T47D (cell line): ENCODE measurements at regions not wholly inside any gene's neighbourhood (a gene's known extent, or its start where the extent isn't known, plus 50 kb on each side); places are given as distances from the start of the nearest gene placed in this dataset.
"Not testable (repeated sequence)": the region's sequence is repeated elsewhere in the genome, so short reads cannot be mapped to it uniquely, and the experiment has no call there.

Experiments used
- DNase-seq, 2 experiments: peaks; one replicate each; pipeline versions ENCODE4 v3.0.0 to v3.0.0-alpha.2; 2011 to 2012; ENCODE audit warnings: low read depth in 1 of 2, low spot score in 1 of 2
- JUND ChIP-seq: IDR thresholded peaks from 2 replicates; pipeline ENCODE4 v1.6.1; 2012; ENCODE audit warnings: low read depth
- in situ Hi-C: cut with HindIII; loops from 2 replicates; pipeline ENCODE4 v1.10.0; 2016; ENCODE audit warnings: low sequenced_read_pairs, low pct_unique_long_range_greater_than_20kb

DNA sequence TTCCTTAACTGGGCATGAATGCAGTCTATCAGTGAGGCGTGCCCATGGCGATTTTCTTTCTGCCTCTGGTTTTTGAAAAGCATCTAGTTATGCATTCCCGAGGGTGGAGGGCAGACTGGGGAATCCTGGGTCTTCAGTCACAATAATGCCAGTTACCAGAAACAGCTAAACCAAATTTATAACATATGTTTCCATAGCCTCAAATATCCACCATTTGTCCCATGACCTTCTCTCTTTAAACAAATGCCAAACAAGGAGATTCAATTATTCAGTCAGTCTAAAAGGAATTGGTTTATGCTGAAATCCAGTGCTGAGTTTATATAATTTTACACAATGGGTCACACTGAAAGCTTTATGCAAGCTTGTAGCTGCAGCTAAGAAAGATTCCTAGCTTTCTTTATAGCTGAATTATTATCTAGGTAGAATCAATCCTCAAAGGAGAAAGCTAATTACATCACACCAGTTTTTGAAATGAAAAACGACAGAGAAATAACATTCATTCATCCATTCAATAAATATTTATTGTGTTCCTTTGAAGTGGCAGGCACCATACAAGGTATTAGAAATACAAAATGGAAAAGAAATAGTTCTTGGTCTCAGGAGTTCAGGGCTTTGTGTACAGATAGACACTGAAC is 131.3 kb upstream of the RAP1B start:
- TF ChIP-seq JUND = no peak
- in situ Hi-C loops = no loop called here
- no peak for DNase-seq

DNA sequence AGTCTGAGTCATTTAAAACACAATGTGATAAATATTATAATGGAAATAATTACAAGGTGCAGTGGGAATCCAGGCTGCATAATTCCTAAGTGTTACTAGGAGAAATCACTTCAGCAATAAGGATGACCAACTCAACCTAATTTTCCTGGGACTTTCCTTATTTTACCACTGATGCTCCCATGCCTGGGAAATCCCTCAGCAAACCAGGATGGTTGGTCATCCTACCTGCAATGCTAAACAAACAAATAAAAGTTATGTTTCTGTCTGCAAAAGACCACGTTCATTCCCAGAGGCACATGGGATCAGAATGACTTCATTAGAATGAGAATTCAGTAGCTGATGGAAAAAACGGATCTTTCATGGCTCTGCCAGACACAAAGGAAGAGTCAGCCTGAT is 130.8 kb upstream of the RAP1B start:
- no peak for DNase-seq
- no peak for TF ChIP-seq JUND
- in situ Hi-C loops = no loop called here

DNA sequence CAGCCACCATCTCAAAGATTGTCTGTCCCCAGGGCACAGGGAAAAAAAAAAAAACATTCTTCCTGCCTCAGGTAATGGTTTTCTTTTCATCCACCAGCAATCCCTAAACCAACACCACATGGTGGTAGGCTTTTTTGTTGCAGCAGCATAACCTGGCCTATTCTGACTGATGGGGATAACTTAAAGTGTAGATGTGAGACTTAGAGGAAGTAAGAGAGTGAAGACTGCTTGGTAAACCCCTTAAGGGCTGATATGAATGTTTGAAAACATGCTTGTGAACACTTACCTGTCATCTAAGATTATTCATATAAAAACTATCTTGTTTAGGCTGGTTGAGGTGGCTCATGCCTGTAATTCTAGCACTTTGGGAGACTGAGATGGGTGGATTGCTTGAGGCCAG is 130.2 kb upstream of the RAP1B start:
- in situ Hi-C loops = no loop called here
- TF ChIP-seq JUND = no peak
- no peak for DNase-seq

DNA sequence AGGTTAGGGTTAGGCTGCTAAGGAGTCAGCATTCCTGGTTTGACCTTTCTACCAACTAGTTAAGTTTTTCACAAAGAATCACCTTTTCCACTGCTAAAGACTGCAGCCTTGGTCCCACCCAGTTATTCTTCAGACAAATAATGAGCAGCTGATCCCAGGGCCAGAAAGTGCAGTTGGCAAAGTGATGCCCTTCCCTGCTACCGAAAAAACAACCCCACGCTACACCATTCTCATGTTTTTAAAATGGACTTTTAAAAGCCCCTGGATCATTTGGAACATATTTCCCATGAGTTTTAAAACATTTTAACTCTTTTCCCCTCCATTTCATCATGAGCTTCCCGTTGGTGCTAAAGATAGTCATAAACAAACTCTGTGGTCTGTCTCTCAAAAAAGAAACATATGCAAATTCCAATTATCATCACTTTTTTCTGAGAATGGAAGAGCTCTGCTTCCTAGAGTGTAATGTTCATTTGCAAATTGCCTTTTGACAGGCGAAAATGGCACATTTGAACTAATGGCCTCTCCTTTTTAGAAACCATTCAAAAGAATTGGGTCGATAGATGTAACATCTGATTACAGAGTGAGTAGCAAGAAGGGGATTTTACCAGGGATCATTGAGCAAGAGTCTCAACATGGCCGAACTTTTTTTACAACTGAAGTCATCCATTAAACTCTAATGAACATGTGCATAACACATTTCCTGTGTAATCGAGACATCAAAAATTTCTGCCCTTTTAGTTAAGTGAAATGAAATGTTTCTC is 129.3 kb upstream of the RAP1B start:
- DNase-seq = no peak
- no peak for TF ChIP-seq JUND
- in situ Hi-C loops = no loop called here

GRCh38 chr12:68482014-68482413 is 128.7 kb upstream of the RAP1B start:
- TF ChIP-seq JUND = no peak
- in situ Hi-C loops = no loop called here
- no peak for DNase-seq

DNA sequence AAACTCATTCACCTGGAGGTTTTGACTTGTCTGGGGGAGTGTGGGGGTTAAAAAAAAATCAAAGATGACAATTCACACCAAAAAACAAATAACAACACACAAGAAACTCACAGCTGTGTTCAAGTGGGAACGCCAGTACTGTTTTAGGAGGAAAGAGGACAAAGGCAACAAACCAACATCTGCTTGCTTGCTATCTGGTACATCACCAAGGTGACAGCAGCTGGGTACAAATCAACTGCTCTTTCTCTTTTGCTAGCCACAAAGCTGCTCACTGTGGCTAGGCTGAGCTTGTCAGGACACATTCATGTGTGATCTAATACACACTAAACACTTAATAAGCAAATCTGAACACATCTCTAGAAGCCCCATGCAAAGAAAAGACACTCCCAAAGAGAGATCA is 128.0 kb upstream of the RAP1B start:
- DNase-seq = no peak
- no peak for TF ChIP-seq JUND
- in situ Hi-C loops = no loop called here

DNA sequence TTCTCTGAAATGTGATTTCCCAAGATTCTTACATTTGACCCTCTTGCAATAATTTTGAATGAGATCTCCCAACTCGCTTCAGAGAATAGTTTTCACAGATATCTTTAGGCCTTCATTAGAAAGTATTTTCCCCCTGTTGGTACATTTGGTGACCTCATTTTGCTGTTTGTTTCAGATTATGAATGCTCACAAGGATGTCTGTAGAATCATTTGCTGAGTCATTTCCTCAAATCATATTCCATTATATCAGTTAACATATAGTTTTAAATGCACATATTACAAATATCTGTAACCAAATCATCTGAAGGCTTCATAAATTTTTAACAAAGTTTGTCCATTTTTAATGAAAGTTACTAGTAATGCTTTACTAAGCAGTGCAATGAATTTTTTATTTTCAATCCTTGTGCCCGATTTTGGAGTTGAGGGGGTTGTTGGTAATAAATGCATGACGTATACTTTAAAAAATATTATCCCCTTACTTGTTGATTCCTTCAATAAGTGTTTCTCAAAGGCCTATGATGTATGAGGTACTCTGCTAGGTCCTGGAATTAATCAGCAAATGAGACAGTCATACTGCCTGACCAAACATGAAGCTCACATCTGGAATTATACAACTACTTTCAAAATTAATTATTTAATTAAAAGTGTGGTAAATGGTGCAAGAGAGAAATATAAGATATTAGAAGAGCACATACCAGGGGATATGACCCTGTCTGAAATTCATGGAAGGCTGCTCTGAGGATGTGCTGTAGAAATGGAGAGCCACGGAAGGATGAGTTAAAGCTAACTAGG is 126.9 kb upstream of the RAP1B start:
- no peak for TF ChIP-seq JUND
- DNase-seq = no peak
- in situ Hi-C loops = no loop called here

GRCh38 chr12:68484578-68484977 is 126.1 kb upstream of the RAP1B start:
- DNase-seq, in situ Hi-C loops: not testable (repeated sequence)

GRCh38 chr12:68486449-68486848 is 124.2 kb upstream of the RAP1B start:
- DNase-seq = peak in 1 of 2 experiments; percentile 48
- in situ Hi-C loops = not testable (repeated sequence)

- in situ Hi-C loops = no loop called here
- DNase-seq = no peak
- TF ChIP-seq JUND = no peak
These were observed 122.9 kb upstream of the RAP1B start for GRCh38 chr12:68487721-68488309.

DNA sequence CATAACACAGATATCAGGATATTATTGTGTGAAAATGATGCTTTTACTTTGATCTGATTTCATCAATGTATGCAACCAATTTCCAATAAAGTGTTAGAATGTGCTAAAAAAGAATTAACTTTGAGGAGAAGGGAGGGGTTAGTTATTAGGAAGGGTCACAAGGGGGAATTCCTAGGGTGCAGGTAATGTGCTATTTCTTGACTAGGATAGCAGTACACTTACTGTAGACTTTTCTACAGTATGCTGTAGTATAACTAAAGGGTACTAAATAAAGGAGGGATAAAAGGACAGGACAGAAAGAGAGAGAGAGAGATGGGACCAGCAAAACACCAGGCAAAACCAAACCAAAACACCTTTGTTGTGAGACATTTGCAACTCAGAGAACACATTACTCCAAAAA is 121.4 kb upstream of the RAP1B start:
- in situ Hi-C loops = no loop called here
- no peak for DNase-seq
- TF ChIP-seq JUND = no peak

DNA sequence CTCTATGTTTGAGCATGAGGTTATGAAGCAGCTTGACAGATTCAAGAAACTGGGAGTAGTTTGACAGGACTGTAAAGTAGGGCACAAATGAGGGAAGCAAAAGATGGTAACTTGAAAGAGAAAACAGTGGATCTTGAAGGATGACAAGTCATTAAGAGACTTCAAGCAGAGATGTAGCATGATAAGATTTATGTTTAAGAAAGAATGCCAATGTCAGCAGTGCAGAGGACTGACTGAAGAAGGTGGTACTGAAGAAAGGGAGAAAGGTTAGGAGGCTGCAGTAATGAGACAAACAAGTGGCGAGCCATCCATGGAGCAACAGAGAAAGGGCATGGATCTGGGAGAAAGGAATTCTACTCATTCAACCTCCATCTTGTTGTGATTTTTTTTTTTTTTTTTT is 120.2 kb upstream of the RAP1B start:
- TF ChIP-seq JUND = no peak
- DNase-seq = no peak
- in situ Hi-C loops = no loop called here
